ENCODE measurements at regions not wholly inside any gene's neighbourhood (a gene's known extent, or its start where the extent isn't known, plus 50 kb on each side); places are given as distances from the start of the nearest gene placed in this dataset.

DNA sequence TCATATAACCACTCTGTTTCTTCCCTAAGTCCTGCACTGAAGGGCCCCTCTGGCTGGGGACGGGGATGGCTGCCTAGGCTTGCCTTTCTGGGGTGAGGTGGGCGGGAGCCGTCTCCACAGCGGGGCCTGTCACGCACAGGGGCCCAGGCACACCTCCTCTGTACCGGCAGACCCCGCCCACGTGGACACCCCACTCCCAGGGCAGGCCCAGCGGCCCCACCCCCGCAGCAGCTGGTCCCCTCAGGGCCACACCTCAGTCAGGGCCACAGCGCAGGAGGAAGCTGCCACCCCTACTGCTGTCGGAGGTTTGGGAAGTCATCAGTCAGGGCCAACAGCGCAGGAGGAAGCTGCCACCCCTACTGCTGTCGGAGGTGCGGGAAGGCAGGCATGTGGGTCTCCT is 257.6 kb upstream of the RAB6C start:
- TF ChIP-seq, protein P1, sequence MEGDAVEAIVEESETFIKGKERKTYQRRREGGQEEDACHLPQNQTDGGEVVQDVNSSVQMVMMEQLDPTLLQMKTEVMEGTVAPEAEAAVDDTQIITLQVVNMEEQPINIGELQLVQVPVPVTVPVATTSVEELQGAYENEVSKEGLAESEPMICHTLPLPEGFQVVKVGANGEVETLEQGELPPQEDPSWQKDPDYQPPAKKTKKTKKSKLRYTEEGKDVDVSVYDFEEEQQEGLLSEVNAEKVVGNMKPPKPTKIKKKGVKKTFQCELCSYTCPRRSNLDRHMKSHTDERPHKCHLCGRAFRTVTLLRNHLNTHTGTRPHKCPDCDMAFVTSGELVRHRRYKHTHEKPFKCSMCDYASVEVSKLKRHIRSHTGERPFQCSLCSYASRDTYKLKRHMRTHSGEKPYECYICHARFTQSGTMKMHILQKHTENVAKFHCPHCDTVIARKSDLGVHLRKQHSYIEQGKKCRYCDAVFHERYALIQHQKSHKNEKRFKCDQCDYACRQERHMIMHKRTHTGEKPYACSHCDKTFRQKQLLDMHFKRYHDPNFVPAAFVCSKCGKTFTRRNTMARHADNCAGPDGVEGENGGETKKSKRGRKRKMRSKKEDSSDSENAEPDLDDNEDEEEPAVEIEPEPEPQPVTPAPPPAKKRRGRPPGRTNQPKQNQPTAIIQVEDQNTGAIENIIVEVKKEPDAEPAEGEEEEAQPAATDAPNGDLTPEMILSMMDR (IDR thresholded peaks at IDR 0.05; ENCODE audit: low read depth, low read length): no peak
- no peak for TF ChIP-seq EZH2phosphoT487 (IDR thresholded peaks at IDR 0.05; ENCODE audit: low read depth)
